Tibial nerve (tissue), 3 donors: ENCODE measurements at regions not wholly inside any gene's neighbourhood (a gene's known extent, or its start where the extent isn't known, plus 50 kb on each side); places are given as distances from the start of the nearest gene placed in this dataset.

Experiments
- POLR2A ChIP-seq, 2 donors: fragments of 450-650 bp; IDR thresholded peaks; one replicate each; pipeline ENCODE4 v1.6.1; 2017; ENCODE audit warnings: antibody characterized with exemption in 2 of 2, mild to moderate bottlenecking in 2 of 2, moderate library complexity in 2 of 2
- TF ChIP-seq, protein P1 (sequence below), 5 experiments: fragments of 200-600 bp in 3 of 5; fragments of 450-650 bp in 2 of 5; sonication (generic) in 3 of 5; IDR thresholded peaks; one replicate each; pipeline ENCODE4 v1.5.1; 2016 to 2019; ENCODE audit warnings: antibody characterized with exemption in 5 of 5, mild to moderate bottlenecking in 3 of 5, moderate library complexity in 2 of 5

DNA sequence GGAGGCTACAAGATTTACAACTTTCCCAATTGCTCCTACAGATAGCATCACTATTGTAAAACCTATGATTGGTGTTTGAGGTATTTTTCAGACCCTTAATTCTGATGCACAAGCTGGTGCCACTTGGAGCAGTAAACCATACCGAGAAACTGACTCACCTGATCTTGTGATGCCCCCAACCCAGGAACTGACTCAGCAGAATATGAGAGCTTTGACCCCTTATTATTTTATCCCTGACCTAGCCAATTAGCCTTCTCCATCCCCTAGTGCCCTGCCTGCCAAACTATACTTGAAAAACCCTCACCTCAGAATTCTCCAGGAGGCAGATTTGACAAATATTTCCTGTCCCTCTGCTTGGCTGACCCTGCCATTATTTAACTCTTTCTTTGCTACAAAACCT, 585.9 kb upstream of the GHITM start:
- TF ChIP-seq, protein P1, sequence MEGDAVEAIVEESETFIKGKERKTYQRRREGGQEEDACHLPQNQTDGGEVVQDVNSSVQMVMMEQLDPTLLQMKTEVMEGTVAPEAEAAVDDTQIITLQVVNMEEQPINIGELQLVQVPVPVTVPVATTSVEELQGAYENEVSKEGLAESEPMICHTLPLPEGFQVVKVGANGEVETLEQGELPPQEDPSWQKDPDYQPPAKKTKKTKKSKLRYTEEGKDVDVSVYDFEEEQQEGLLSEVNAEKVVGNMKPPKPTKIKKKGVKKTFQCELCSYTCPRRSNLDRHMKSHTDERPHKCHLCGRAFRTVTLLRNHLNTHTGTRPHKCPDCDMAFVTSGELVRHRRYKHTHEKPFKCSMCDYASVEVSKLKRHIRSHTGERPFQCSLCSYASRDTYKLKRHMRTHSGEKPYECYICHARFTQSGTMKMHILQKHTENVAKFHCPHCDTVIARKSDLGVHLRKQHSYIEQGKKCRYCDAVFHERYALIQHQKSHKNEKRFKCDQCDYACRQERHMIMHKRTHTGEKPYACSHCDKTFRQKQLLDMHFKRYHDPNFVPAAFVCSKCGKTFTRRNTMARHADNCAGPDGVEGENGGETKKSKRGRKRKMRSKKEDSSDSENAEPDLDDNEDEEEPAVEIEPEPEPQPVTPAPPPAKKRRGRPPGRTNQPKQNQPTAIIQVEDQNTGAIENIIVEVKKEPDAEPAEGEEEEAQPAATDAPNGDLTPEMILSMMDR (IDR thresholded peaks at IDR 0.05), result no peak
- no peak for TF ChIP-seq POLR2A (IDR thresholded peaks at IDR 0.05)
